NOMO-1 treated with dmso at 0.1 percent for 144 hours (cell line): ENCODE measurements at regions not wholly inside any gene's neighbourhood (a gene's known extent, or its start where the extent isn't known, plus 50 kb on each side); places are given as distances from the start of the nearest gene placed in this dataset.

Experiments used
- DNase-seq: peaks from one replicate; lab custom pipeline; 2025; ENCODE audit not compliant: unreplicated experiment; lab: John Stamatoyannopoulos, UW

- DNase-seq = no peak
Measured at GRCh38 chr3:96012939-96013338, 801.5 kb upstream of the EPHA6 start.

DNA sequence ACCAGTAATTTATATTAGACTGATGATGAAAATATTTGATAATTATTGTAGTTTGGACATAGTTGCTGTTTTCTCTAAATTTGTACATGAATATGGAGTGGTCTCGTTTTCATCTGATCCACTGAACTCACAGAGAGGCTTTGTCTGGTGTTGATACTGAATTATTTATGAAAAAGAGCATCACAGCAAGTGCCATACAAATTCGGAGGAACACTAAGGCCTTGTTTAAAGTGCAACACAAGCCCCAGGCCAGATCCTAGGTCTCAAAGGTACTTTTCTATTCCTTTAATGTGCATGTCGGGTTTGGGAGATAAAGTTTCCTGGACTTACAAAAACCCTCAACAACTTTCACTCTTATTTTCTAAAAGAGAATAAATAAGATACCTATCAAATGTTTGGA lies 796.8 kb upstream of the EPHA6 start:
- DNase-seq = no peak

DNA sequence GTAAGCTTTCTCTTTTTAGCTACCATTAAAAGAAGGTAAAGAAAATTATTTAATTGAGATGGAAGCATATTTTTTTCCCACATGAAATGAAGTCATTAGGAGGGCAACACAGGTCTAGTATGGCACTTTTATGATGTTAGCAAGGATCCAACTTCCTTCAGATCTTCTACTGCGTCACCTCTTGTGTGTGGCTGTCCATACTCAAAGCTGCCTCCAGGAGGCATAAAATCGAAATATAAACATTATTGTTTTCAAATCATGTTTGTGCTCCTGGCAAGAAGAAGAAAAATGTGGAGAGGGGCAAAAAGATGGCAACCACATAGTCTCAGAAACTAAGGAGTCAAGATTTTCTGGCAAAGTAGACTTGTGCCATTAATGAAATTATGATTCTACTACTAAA lies 791.7 kb upstream of the EPHA6 start:
- no peak for DNase-seq

- no peak for DNase-seq
Measured at GRCh38 chr3:96027718-96028117, 786.7 kb upstream of the EPHA6 start.

DNA sequence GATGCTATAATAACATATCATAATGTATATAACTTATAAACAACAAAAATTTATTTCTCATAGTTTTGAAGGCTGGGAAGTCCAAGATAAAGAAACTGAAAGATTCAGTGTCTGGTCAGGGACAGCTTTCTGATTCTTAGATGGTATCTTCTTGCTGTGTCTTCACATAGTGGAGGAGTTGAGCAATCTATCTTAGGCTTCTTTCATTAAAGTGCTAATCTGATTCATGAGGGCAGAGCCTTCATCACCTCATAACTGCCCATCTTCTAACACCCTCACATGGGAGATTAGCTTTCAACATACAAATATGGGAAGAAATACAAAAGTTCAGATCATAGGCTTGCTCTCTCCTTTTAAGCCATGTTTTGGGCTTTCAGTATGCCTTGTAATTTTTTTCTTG lies 774.8 kb upstream of the EPHA6 start:
- DNase-seq = no peak

DNA sequence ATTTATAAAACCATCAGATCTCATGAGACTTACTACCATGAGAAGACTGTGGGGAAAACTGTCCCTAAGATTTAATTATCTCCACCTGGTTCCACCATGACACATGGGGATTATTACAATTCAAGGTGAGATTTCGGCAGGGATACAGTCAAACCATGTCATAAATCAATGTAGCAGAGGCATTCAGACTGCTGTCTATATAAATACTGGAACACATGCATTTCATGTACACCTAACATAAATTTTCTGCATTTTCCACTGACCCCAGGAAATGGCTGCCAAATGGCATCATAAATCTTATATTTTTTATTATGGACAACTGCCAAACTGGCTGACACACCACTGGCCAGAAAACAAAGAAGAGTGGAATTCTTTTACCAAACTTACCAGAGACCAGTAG lies 755.1 kb upstream of the EPHA6 start:
- no peak for DNase-seq

- DNase-seq = no peak
Measured at GRCh38 chr3:96069065-96069464, 745.3 kb upstream of the EPHA6 start.

- no peak for DNase-seq
Measured at GRCh38 chr3:96070678-96071077, 743.7 kb upstream of the EPHA6 start.

DNA sequence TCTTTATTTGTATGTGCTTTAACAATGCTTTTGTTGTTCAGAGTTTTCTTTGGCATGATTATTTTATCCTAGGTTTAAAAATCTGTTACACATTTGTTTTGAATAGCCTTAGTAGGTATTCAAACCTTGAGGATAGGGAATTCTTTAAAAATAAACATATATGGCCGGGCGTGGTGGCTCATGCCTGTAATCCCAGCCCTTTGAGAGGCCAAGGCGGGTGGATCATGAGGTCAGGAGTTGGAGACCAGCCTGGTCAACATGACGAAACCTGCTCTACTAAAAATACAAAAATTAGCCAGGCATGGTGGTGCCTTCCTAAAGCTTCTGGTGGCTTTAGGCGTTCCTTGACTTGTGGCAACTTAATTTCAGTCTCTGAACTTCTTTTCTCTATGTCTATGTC lies 743.3 kb upstream of the EPHA6 start:
- DNase-seq = no peak

- DNase-seq = no peak
Measured at GRCh38 chr3:96072226-96072625, 742.2 kb upstream of the EPHA6 start.

- no peak for DNase-seq
Measured at GRCh38 chr3:96083610-96084009, 730.8 kb upstream of the EPHA6 start.

DNA sequence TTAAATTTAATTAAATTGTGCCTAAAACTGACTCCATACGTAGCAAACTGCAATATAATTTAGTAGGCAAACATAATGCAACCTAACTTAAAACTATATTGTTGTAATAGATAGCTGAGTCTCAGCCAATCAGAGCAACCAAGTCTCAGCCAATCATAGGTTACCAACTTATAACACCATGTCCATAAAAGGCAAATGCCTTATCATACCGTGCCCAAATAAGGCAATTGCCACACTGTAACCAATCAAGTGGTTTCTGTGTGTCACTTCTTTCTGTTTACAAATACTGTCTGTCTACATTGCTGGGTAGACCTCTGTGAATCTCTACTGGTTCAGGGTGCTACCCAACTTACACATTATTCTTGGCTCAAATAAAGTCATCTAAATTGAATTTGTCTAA lies 728.4 kb upstream of the EPHA6 start:
- DNase-seq = no peak

DNA sequence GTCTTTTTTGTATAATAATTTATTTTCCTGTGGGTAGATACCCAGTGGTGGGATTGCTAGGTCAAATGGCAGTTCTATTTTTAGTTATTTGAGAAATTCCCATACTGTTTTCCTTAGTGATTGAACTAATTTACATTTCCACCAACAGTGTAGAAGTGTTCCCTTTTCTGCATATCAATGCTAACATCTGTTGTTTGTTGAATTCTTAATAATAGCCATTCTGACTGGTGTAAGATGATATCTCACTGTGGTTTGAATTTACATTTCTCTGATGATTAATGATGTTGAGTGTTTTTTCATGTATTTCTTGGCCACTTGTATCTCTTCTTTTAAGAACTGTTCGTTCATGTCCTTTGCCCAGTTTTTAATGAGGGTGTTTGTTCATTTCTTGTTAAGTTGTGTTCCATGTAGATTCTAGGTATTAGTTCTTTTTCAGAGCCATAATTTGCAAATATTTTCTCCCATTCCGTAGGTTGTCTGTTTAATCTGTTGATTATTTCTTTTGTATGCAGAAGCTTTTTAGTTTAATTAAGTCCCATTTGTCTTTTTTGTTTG lies 713.3 kb upstream of the EPHA6 start:
- DNase-seq = no peak

GRCh38 chr3:96106701-96107100 lies 707.7 kb upstream of the EPHA6 start:
- DNase-seq = no peak
